HG02678 (cell line): ENCODE measurements at regions not wholly inside any gene's neighbourhood (a gene's known extent, or its start where the extent isn't known, plus 50 kb on each side); places are given as distances from the start of the nearest gene placed in this dataset.

ENCODE experiments used
- ATAC-seq: cut with Tn5 transposase; IDR thresholded peaks from one replicate; pipeline ENCODE4 v1.9.1; 2021; ENCODE audit warnings: mild to moderate bottlenecking, moderate library complexity; ENCODE audit not compliant: unreplicated experiment

GRCh38 chr18:54100920-54101470 lies 123.5 kb downstream of the MBD2 start:
- ATAC-seq: no peak

GRCh38 chr18:54100466-54100865 lies 124.0 kb downstream of the MBD2 start:
- no peak for ATAC-seq

GRCh38 chr18:54094474-54094873 lies 130.0 kb downstream of the MBD2 start:
- peak; percentile 46 for ATAC-seq

- ATAC-seq: no peak
Observed at GRCh38 chr18:54090856-54091255, 133.6 kb downstream of the MBD2 start.

- ATAC-seq: no peak
Observed at GRCh38 chr18:54089749-54090459, 134.6 kb downstream of the MBD2 start.

GRCh38 chr18:54086863-54087262 lies 137.6 kb downstream of the MBD2 start:
- ATAC-seq: no peak

GRCh38 chr18:54086046-54086802 lies 138.2 kb downstream of the MBD2 start:
- ATAC-seq: peak; percentile 71

GRCh38 chr18:54080858-54081257 lies 143.6 kb downstream of the MBD2 start:
- no peak for ATAC-seq

GRCh38 chr18:54076166-54076565 lies 148.3 kb downstream of the MBD2 start:
- ATAC-seq: no peak

GRCh38 chr18:54075689-54076088 lies 148.8 kb downstream of the MBD2 start:
- ATAC-seq: no peak

- ATAC-seq: no peak
Observed at GRCh38 chr18:54069729-54070128, 154.7 kb downstream of the MBD2 start.

- ATAC-seq: no peak
Observed at GRCh38 chr18:54060343-54061005, 164.0 kb downstream of the MBD2 start.

- ATAC-seq: no peak
Observed at GRCh38 chr18:54052732-54053429, 171.6 kb downstream of the MBD2 start.

GRCh38 chr18:54052259-54052658 lies 172.2 kb downstream of the MBD2 start:
- no peak for ATAC-seq

- no peak for ATAC-seq
Observed at GRCh38 chr18:54043484-54044251, 180.8 kb downstream of the MBD2 start.

GRCh38 chr18:54035927-54036326 lies 188.5 kb downstream of the MBD2 start:
- ATAC-seq: no peak

GRCh38 chr18:54033052-54033451 lies 191.4 kb downstream of the MBD2 start:
- ATAC-seq: no peak

GRCh38 chr18:54032412-54032811 lies 192.1 kb downstream of the MBD2 start:
- no peak for ATAC-seq

GRCh38 chr18:54031243-54031642 lies 193.2 kb downstream of the MBD2 start:
- no peak for ATAC-seq

- no peak for ATAC-seq
Observed at GRCh38 chr18:54030434-54030833, 194.0 kb downstream of the MBD2 start.
